Stimulated activated CD4-positive, alpha-beta T cell treated with anti-CD3 and anti-CD28 coated beads, Interleukin-1b, Interleukin-23, amount 100 ng/mL, for 24 hours (primary cell): ENCODE measurements at regions not wholly inside any gene's neighbourhood (a gene's known extent, or its start where the extent isn't known, plus 50 kb on each side); places are given as distances from the start of the nearest gene placed in this dataset.
"Not testable (repeated sequence)": the region's sequence is repeated elsewhere in the genome, so short reads cannot be mapped to it uniquely, and the experiment has no call there.

Experiments
- DNase-seq, 4 experiments: peaks; one replicate each; pipeline ENCODE4 v3.0.0-alpha.2; 2020; ENCODE audit warnings: low read depth in 4 of 4, low spot score in 1 of 4

GRCh38 chr15:95127356-95127755, 896.0 kb downstream of the MCTP2 start:
- no peak for DNase-seq

- DNase-seq = no peak
These were observed 898.2 kb downstream of the MCTP2 start for GRCh38 chr15:95129574-95129973.

- no peak for DNase-seq
These were observed 899.8 kb downstream of the MCTP2 start for GRCh38 chr15:95131131-95131556.

GRCh38 chr15:95132774-95133173, 901.4 kb downstream of the MCTP2 start:
- DNase-seq = no peak

- no peak for DNase-seq
These were observed 903.2 kb downstream of the MCTP2 start for GRCh38 chr15:95134431-95135110.

- DNase-seq = no peak
These were observed 907.4 kb downstream of the MCTP2 start for GRCh38 chr15:95138604-95139270.

GRCh38 chr15:95141486-95141885, 910.1 kb downstream of the MCTP2 start:
- no peak for DNase-seq

- DNase-seq = no peak
These were observed 911.2 kb downstream of the MCTP2 start for GRCh38 chr15:95142531-95142930.

GRCh38 chr15:95146481-95146880, 915.1 kb downstream of the MCTP2 start:
- no peak for DNase-seq

- no peak for DNase-seq
These were observed 916.8 kb downstream of the MCTP2 start for GRCh38 chr15:95148183-95148582.

GRCh38 chr15:95149036-95149435, 917.7 kb downstream of the MCTP2 start:
- DNase-seq = no peak

- DNase-seq = no peak
These were observed 918.4 kb downstream of the MCTP2 start for GRCh38 chr15:95149771-95150170.

- no peak for DNase-seq
These were observed 919.1 kb downstream of the MCTP2 start for GRCh38 chr15:95150466-95150865.

- no peak for DNase-seq
These were observed 921.4 kb downstream of the MCTP2 start for GRCh38 chr15:95152741-95153140.

GRCh38 chr15:95153201-95153600, 921.8 kb downstream of the MCTP2 start:
- not testable (repeated sequence) for DNase-seq

- no peak for DNase-seq
These were observed 929.0 kb downstream of the MCTP2 start for GRCh38 chr15:95160316-95160715.

GRCh38 chr15:95162069-95162468, 930.7 kb downstream of the MCTP2 start:
- DNase-seq = no peak

- no peak for DNase-seq
These were observed 931.2 kb downstream of the MCTP2 start for GRCh38 chr15:95162531-95162930.

GRCh38 chr15:95162967-95163531, 931.7 kb downstream of the MCTP2 start:
- DNase-seq = no peak

- no peak for DNase-seq
These were observed 936.8 kb downstream of the MCTP2 start for GRCh38 chr15:95168152-95168551.

- DNase-seq = no peak
These were observed 937.6 kb downstream of the MCTP2 start for GRCh38 chr15:95168951-95169431.
